Osteoblast (primary cell): ENCODE measurements at regions not wholly inside any gene's neighbourhood (a gene's known extent, or its start where the extent isn't known, plus 50 kb on each side); places are given as distances from the start of the nearest gene placed in this dataset.
A peak's percentile ranks its signal among the peaks of the same experiment; 100 is the strongest.
"Not testable (repeated sequence)": the region's sequence is repeated elsewhere in the genome, so short reads cannot be mapped to it uniquely, and the experiment has no call there.

Experiments
- DNase-seq: peaks from one replicate; pipeline ENCODE4 v3.0.0; 2011; ENCODE audit warnings: low spot score, mixed read lengths; ENCODE audit not compliant: insufficient read length; ENCODE audit errors: missing footprints
- H2AFZ ChIP-seq: 2 replicates; pipeline ENCODE4 v1.6.0; 2011; ENCODE audit warnings: mild to moderate bottlenecking, low read length
- H3K27ac ChIP-seq: 2 replicates; pipeline ENCODE4 v1.5.1; 2011; ENCODE audit warnings: mild to moderate bottlenecking, low read depth, low read length, moderate library complexity
- H3K27me3 ChIP-seq: 2 replicates; pipeline ENCODE4 v1.6.0; 2012; ENCODE audit warnings: mild to moderate bottlenecking, control low read depth, inconsistent platforms, low read length, moderate library complexity; ENCODE audit not compliant: insufficient read depth
- H3K36me3 ChIP-seq: 2 replicates; pipeline ENCODE4 v1.5.1; 2011; ENCODE audit warnings: mild to moderate bottlenecking, low read length, control low read depth, moderate library complexity; ENCODE audit not compliant: insufficient read depth
- H3K4me1 ChIP-seq: 2 replicates; pipeline ENCODE4 v1.5.1; 2011; ENCODE audit warnings: mild to moderate bottlenecking, low read length, control low read depth, moderate library complexity; ENCODE audit not compliant: insufficient read depth
- H3K4me2 ChIP-seq: 2 replicates; pipeline ENCODE4 v1.6.0; 2011; ENCODE audit warnings: mild to moderate bottlenecking, low read length; ENCODE audit not compliant: insufficient read depth
- H3K4me3 ChIP-seq: fragments of 200-600 bp; sonication (generic); 3 replicates; pipeline ENCODE4 v1.5.1; 2012; ENCODE audit warnings: mild to moderate bottlenecking, low read length, inconsistent platforms; ENCODE audit not compliant: insufficient read depth
- H3K79me2 ChIP-seq: 2 replicates; pipeline ENCODE4 v1.6.0; 2012; ENCODE audit warnings: mild to moderate bottlenecking, low read length, control low read depth, inconsistent platforms; ENCODE audit not compliant: insufficient read depth
- H3K9me3 ChIP-seq: 2 replicates; pipeline ENCODE4 v1.5.1; 2011; ENCODE audit warnings: low read depth, low read length, control low read depth
- H4K20me1 ChIP-seq: 2 replicates; pipeline ENCODE4 v1.6.0; 2012; ENCODE audit warnings: mild to moderate bottlenecking, low read length, control low read depth; ENCODE audit not compliant: insufficient read depth
- CTCF ChIP-seq: IDR thresholded peaks from 2 replicates; pipeline ENCODE4 v1.5.1; 2011; ENCODE audit warnings: mild to moderate bottlenecking, low read depth, low read length, moderate library complexity; ENCODE audit errors: extremely low read depth

GRCh38 chr1:181222972-181223505 is 134.5 kb downstream of the IER5 start:
- Histone ChIP-seq H4K20me1 (no peaks in the 10 kb centered on the region), H3K9me3 (no peaks in the 10 kb centered on the region), H3K4me1 (no peaks in the 10 kb centered on the region), H3K27ac (no peak overlapping the region), H2AFZ (no peak overlapping the region), H3K4me2 (no peak overlapping the region), H3K27me3 (no peaks in the 10 kb centered on the region), H3K36me3 (no peaks in the 10 kb centered on the region), H3K4me3 (no peak overlapping the region), H3K79me2 (no peaks in the 10 kb centered on the region)
- TF ChIP-seq CTCF = no peak
- peak; percentile 27 for DNase-seq

GRCh38 chr1:181226728-181227127 is 138.2 kb downstream of the IER5 start:
- not testable (repeated sequence) for H4K20me1 ChIP-seq, H3K4me1 ChIP-seq, H2AFZ ChIP-seq, H3K79me2 ChIP-seq, H3K9me3 ChIP-seq, H3K4me3 ChIP-seq, H3K4me2 ChIP-seq, H3K27ac ChIP-seq, H3K36me3 ChIP-seq, DNase-seq, H3K27me3 ChIP-seq

GRCh38 chr1:181239086-181239485 is 150.6 kb downstream of the IER5 start:
- H3K4me2 ChIP-seq = no peak overlapping the region
- no peaks in the 10 kb centered on the region for H4K20me1 ChIP-seq
- H3K4me3 ChIP-seq = no peak overlapping the region
- no peak for DNase-seq
- no peaks in the 10 kb centered on the region for H3K27me3 ChIP-seq
- H3K4me1 ChIP-seq = no peaks in the 10 kb centered on the region
- no peak overlapping the region for H2AFZ ChIP-seq
- no peak overlapping the region for H3K27ac ChIP-seq
- H3K9me3 ChIP-seq = no peaks in the 10 kb centered on the region
- no peak for TF ChIP-seq CTCF
- H3K79me2 ChIP-seq = no peaks in the 10 kb centered on the region
- no peaks in the 10 kb centered on the region for H3K36me3 ChIP-seq

GRCh38 chr1:181246320-181246719 is 157.8 kb downstream of the IER5 start:
- not testable (repeated sequence) for H3K27me3 ChIP-seq, H3K36me3 ChIP-seq, H3K4me1 ChIP-seq, H4K20me1 ChIP-seq, DNase-seq, H3K4me2 ChIP-seq, H3K27ac ChIP-seq, H2AFZ ChIP-seq, H3K79me2 ChIP-seq, H3K9me3 ChIP-seq, H3K4me3 ChIP-seq

- not testable (repeated sequence) for H3K27ac ChIP-seq, H3K4me2 ChIP-seq, DNase-seq, H3K79me2 ChIP-seq, H3K27me3 ChIP-seq, H4K20me1 ChIP-seq, H2AFZ ChIP-seq, H3K4me3 ChIP-seq, H3K9me3 ChIP-seq, H3K36me3 ChIP-seq
- H3K4me1 ChIP-seq = peaks cover 11% of the 10 kb centered on the region
Observed at GRCh38 chr1:181248361-181248760, 159.9 kb downstream of the IER5 start.
